Right lobe of liver (tissue), 6 donors: ENCODE measurements at regions not wholly inside any gene's neighbourhood (a gene's known extent, or its start where the extent isn't known, plus 50 kb on each side); places are given as distances from the start of the nearest gene placed in this dataset.

Source experiments
- ATAC-seq, 4 donors: fragments of 200-7000 bp; cut with Tn5 transposase; one replicate each; pipeline ENCODE4 v1.9.1; 2020; ENCODE audit warnings: mild to moderate bottlenecking in 4 of 4, moderate library complexity in 4 of 4
- DNase-seq, 3 donors: peaks; one replicate each; pipeline ENCODE4 v3.0.0-alpha.2; 2020
- H3K27ac ChIP-seq, 3 donors: fragments of 200-600 bp; one replicate each; pipeline ENCODE4 v1.8.0; 2022
- H3K27me3 ChIP-seq, 2 donors: fragments of 200-600 bp; one replicate each; pipeline ENCODE4 v1.8.0; 2022
- H3K36me3 ChIP-seq, 4 donors: fragments of 200-600 bp; sonication (generic) in 1 of 4; one replicate each; pipeline versions ENCODE4 v1.5.1 to v1.8.0; 2017 to 2022; ENCODE audit warnings: control low read depth in 1 of 4
- H3K4me1 ChIP-seq, 4 donors: fragments of 200-600 bp; sonication (generic) in 1 of 4; one replicate each; pipeline versions ENCODE4 v1.5.1 to v1.8.0; 2017 to 2022; ENCODE audit warnings: control low read depth in 1 of 4
- H3K4me3 ChIP-seq, 3 donors: fragments of 200-600 bp; one replicate each; pipeline ENCODE4 v1.8.0; 2022
- H3K9me3 ChIP-seq, 4 donors: fragments of 200-600 bp; sonication (generic) in 1 of 4; one replicate each; pipeline versions ENCODE4 v1.5.1 to v1.8.0; 2017 to 2022; ENCODE audit warnings: control low read depth in 1 of 4
- POLR2A ChIP-seq: fragments of 450-650 bp; IDR thresholded peaks from one replicate; pipeline ENCODE4 v1.6.1; 2017; ENCODE audit warnings: antibody characterized with exemption, mild to moderate bottlenecking
- WGBS: methylation state at CpG from one replicate; pipeline ENCODE4 v1.1.6; 2018; ENCODE audit warnings: low coverage, low lambda C conversion rate; ENCODE audit not compliant: insufficient coverage; ENCODE audit errors: missing lambda C conversion rate; 5-methylcytosine and 5-hydroxymethylcytosine counted together
- intact Hi-C, 2 donors: fragments of 100-400 bp; cut with DNase I; formaldehyde crosslinking; loops; one replicate each; pipeline versions ENCODE4 v1.11.2 to v1.14.1; 2022
- TF ChIP-seq, protein P1 (sequence below), 4 donors: fragments of 200-600 bp in 3 of 4; fragments of 450-650 bp in 1 of 4; IDR thresholded peaks; one replicate each; pipeline versions ENCODE4 v1.5.1 to v1.8.0; 2016 to 2022; ENCODE audit warnings: antibody characterized with exemption in 4 of 4, mild to moderate bottlenecking in 2 of 4
- donor health status: DM: no; HTN: yes; CAD: no.
- donor health status: DM: no; HTN: no; CAD: no.
- donor health status: DM: no; HTN: no; CAD: no.
- donor health status: DM: no; HTN: yes; CAD: no.
- donor health status: DM: no; HTN: yes; CAD: no.

DNA sequence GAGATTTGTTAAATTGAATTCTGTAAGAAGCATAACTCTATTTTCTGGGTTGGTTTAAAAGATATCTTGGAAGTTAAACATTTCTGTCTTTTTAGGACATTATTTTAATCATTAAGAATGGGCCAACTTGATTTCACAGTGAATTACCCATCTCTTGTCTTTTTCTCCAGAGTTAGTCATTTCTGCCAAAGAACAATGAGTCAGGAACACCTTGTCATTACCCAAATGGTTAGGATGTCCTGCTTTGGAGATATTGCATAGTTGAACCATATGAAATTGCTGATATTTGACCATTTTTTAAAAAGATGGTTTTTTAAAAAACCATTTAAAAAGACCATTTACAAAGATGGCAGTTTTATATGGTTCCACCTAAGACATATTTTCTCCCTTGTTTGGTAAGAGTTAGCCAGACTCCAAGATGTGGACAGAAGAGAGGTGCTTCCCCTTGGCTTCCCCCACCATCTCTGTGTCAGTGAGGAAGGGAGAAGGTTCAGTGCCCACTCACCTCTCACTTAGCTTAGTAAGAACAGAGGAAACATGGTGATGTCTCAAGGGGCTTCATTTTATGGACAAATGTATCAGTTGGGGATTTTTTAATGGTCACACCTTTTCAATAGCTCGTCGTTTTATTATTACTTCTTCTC lies 103.0 kb downstream of the PCSK1 start:
- Histone ChIP-seq H3K4me1 (peaks cover 0 to 30% (median 12%) of the 10 kb centered on the region in 4 donors), H3K9me3 (no peaks in the 10 kb centered on the region), H3K36me3 (no peaks in the 10 kb centered on the region), H3K4me3 (no peak overlapping the region), H3K27ac (no peak overlapping the region), H3K27me3 (no peaks in the 10 kb centered on the region)
- TF ChIP-seq, protein P1, sequence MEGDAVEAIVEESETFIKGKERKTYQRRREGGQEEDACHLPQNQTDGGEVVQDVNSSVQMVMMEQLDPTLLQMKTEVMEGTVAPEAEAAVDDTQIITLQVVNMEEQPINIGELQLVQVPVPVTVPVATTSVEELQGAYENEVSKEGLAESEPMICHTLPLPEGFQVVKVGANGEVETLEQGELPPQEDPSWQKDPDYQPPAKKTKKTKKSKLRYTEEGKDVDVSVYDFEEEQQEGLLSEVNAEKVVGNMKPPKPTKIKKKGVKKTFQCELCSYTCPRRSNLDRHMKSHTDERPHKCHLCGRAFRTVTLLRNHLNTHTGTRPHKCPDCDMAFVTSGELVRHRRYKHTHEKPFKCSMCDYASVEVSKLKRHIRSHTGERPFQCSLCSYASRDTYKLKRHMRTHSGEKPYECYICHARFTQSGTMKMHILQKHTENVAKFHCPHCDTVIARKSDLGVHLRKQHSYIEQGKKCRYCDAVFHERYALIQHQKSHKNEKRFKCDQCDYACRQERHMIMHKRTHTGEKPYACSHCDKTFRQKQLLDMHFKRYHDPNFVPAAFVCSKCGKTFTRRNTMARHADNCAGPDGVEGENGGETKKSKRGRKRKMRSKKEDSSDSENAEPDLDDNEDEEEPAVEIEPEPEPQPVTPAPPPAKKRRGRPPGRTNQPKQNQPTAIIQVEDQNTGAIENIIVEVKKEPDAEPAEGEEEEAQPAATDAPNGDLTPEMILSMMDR (IDR thresholded peaks at IDR 0.05), result no peak
- no peak for TF ChIP-seq POLR2A
- ATAC-seq, result no peak
- DNase-seq, result no peak
- intact Hi-C loops, result loop anchor here in 1 of 2 donors (10.0 kb wide), 4 partner anchors 85 to 445 kb away; partner anchors contain the start of gene ELL2
- 82% methylated on average over 2 of the region's 2 CpGs for WGBS

DNA sequence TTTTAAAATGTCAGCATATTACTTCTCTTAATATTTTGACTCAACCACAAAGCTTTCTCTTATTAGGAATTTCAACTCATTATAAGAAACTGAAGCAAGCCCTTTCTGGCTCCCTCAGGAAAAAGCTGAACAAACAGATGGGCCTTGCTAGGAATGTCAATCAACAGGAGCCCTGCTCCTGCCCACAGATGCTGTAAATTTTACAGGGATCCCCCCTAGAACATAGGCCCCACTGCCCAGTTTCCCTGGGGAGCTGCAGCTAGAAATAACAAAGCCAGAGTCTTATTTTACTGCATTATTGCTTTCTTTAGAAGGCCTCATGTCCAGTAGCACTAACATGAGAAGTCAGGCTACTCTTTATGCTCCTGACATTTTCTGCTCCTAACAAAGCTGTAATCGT lies 103.8 kb downstream of the PCSK1 start:
- Histone ChIP-seq H3K9me3 (no peaks in the 10 kb centered on the region), H3K27ac (no peak overlapping the region), H3K4me3 (no peak overlapping the region), H3K4me1 (peaks cover 0 to 30% (median 12%) of the 10 kb centered on the region in 4 donors), H3K36me3 (no peaks in the 10 kb centered on the region), H3K27me3 (no peaks in the 10 kb centered on the region)
- 78% methylated on average over 1 of the region's 1 CpG for WGBS
- TF ChIP-seq, protein P1 (IDR thresholded peaks at IDR 0.05), result no peak
- intact Hi-C loops, result no loop called here
- ATAC-seq, result no peak
- no peak for DNase-seq

DNA sequence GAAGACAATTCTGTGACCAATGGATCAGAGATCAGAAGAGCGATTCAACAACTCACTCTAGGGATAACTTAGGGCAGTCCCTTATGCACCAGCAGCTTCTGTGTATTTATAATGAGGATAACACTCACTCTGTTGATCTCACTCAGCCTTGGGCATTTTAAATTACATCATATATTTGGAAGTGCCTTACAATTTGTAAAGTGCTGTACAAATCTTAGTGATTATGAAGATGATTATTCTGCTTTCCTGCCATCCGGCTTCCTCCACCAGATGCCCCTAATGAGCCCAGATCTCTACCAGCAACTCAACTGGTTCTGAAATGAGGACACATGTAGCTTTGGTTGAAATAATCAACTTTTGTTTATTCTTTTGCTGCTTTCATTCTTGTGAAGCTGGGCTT lies 105.3 kb downstream of the PCSK1 start:
- DNase-seq (no peak), ATAC-seq (no peak)
- Histone ChIP-seq H3K4me1 (peaks cover 0 to 21% (median 9%) of the 10 kb centered on the region in 4 donors), H3K27me3 (no peaks in the 10 kb centered on the region), H3K4me3 (no peak overlapping the region), H3K36me3 (no peaks in the 10 kb centered on the region), H3K9me3 (no peaks in the 10 kb centered on the region), H3K27ac (no peak overlapping the region)
- TF ChIP-seq, protein P1 (IDR thresholded peaks at IDR 0.05), result no peak
- WGBS, result 88% methylated on average over 2 of the region's 2 CpGs
- intact Hi-C loops, result no loop called here

DNA sequence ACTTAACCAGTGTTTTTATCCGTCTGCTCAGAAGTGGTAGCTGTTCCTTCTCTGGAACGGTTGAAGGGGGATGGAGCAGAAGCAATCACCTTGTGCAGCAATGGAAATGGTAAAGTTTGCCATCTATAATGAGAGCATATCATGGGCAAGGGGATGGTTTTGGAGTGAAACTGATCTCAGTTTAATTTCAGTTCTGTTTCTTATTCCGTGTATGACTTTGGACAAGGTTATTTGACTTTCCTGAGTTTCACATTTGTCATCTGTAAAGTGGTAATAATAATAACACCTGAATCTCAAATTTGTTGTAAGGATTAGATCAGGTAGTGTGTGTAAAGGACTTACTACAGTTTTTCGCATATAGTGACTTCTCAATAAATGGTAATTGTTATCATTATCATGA lies 106.1 kb downstream of the PCSK1 start:
- TF ChIP-seq, protein P1 (IDR thresholded peaks at IDR 0.05), result no peak
- no peak for TF ChIP-seq POLR2A
- 84% methylated on average over 4 of the region's 4 CpGs for WGBS
- Histone ChIP-seq H3K4me3 (no peak overlapping the region), H3K27me3 (no peaks in the 10 kb centered on the region), H3K9me3 (no peaks in the 10 kb centered on the region), H3K4me1 (peaks cover 0 to 14% (median 6%) of the 10 kb centered on the region in 4 donors), H3K27ac (no peak overlapping the region), H3K36me3 (no peaks in the 10 kb centered on the region)
- DNase-seq (no peak), ATAC-seq (no peak)
- intact Hi-C loops, result no loop called here
